NOMO-1 treated with DMSO at 0.1 percent for 48 hours (cell line): ENCODE measurements at regions not wholly inside any gene's neighbourhood (a gene's known extent, or its start where the extent isn't known, plus 50 kb on each side); places are given as distances from the start of the nearest gene placed in this dataset.
"Not testable (repeated sequence)": the region's sequence is repeated elsewhere in the genome, so short reads cannot be mapped to it uniquely, and the experiment has no call there.

ENCODE experiments used
- DNase-seq: peaks from one replicate; lab custom pipeline; 2025; ENCODE audit not compliant: unreplicated experiment; lab: John Stamatoyannopoulos, UW

- DNase-seq, result no peak
Measured at GRCh38 chr11:97905101-97905500, 1115.6 kb upstream of the CNTN5 start.

- no peak for DNase-seq
Measured at GRCh38 chr11:97905671-97906070, 1115.1 kb upstream of the CNTN5 start.

DNA sequence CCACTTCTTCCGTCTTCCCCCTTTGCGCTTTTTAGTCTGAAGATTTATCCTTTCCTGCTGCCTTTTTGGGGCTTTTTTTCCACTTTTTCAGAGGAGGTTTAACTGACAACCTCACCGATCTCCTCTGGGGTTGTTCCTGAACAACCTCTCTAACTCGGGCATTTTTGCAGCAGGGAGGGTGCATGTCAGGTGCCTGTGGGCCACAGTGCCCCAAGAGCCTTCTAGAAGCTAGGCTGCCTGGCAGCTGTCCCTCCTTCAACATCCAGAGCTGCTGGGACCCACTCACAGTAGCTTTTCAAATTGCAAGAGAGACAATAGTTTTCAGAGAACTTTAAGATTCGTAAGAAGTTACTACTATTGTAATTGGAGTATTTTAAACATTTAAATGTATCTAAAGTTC lies 1112.4 kb upstream of the CNTN5 start:
- DNase-seq, result no peak

GRCh38 chr11:97909614-97910399 lies 1110.9 kb upstream of the CNTN5 start:
- DNase-seq, result no peak

DNA sequence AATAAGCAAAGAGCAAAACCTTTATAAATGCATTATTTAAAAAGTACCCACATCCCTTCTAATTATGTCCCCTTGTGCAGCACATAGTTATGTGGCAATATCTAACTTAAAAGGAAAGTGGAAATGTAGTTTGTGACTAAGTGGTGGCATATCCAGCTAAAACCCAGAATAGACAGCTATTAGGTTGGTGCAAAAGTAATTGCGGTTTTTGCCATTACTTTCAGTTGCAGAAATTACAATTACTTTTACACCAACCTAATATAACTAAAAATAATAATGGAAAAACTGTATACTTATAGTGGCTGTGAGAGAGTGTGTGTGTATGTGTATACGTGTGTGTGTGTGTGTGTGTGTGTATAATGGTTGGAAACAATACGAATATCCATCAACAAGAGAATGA lies 1108.1 kb upstream of the CNTN5 start:
- DNase-seq, result no peak

- not testable (repeated sequence) for DNase-seq
Measured at GRCh38 chr11:97922933-97923332, 1097.8 kb upstream of the CNTN5 start.

DNA sequence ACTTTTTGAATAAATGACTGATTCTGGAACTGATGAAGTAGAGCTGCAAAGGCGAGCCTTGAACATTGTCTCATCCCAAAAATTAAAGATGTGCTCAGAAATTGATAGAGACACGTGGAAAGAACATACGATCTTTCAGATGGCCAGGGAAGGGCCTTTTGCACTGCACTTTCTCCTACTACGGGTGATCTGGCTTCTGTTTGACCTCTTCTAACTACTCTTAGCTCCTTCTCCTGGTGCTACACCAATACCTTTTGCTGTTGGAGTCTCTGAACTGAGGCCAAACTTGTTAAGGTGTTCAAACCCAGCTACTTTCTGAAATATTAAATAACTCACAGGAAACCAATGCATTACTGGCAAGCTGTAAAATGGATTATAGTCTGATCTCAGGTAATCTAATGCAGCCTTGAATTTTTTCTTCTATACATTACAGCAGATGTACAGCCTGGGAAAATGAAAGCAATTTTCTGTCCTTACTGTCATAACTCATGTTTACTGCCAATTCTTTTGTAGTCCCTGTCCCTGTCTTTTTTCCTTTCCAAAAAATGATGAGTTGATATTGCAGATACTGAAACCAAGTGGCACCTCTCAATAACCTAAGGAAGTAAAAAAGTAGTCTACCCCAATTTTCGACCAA lies 1086.1 kb upstream of the CNTN5 start:
- DNase-seq, result no peak

- DNase-seq, result no peak
Measured at GRCh38 chr11:97937501-97937900, 1083.2 kb upstream of the CNTN5 start.

DNA sequence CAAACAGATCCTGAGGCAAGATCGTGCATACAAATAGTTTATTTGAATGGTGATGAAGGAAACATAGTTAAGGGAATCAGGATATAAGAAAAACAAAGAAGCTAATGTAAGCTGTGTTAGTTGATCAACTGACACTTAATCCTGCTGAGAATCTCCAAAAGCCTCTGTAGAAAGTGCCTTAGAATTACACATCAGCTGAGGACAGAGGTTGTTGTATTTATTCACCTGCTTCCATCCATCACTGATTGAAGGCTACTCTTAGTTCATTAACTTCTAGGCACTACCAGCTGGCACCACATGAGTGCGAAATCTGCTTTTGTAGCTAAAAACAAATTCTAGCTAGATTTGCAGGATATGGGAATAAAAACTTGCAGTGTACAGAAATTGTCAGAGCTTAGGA lies 1082.0 kb upstream of the CNTN5 start:
- no peak for DNase-seq

DNA sequence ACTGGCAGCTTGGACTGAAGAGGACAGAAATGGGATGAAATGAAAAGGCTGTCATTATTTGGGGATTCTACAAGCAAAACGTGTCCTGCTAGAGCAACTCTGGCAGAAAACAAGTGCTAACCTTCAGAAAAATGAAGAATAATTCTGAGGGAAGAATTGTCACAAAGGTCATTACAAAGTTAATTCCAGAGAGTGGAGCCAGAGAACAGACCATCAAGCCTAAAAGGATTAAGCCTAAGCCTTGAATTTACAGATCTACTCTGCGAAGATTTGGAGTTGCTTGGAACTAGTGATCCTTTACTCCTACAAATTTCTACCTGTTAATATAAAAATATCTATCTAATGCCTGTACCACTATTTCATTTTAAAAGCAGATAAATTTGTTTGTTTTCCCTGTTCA lies 1077.3 kb upstream of the CNTN5 start:
- DNase-seq, result no peak

DNA sequence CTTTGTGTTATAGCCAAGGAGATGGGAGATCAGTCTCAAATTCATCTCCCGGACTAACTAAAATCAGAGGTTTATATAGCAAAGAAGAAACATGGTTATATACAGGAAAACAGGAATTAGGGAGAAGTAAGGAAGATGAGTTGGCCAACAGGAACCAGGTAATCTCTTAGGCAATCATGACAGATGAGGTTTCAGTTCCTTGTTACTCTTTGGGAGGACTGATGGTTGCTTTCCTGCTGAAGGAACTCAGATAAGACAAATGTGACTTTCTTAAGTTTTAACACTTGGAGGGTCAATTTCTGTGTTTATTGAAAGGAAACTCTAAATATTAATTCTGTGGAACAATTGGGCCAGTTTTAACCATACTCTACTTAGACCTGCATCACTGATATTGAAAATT lies 1072.0 kb upstream of the CNTN5 start:
- DNase-seq, result no peak

GRCh38 chr11:97955595-97955994 lies 1065.2 kb upstream of the CNTN5 start:
- DNase-seq, result no peak

GRCh38 chr11:97956904-97957303 lies 1063.8 kb upstream of the CNTN5 start:
- DNase-seq, result no peak

DNA sequence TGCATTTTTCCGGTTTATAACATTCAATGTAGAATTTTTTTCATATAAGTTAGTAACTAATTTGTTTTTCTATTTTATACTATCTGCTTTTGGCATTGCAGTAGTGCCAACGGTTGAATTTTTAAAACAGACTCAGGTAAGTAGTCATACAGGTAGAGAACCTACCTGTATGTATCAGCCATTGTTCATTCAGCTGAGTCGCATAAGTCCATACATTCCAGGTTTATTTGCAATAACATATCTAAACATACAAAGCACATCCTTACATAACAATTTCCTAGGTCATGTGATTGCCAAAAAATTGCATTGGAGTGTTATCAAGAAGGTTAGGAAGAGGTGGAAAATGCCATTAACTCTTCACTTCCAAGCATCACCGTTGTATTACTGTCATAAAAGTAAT lies 1059.3 kb upstream of the CNTN5 start:
- no peak for DNase-seq

GRCh38 chr11:97962758-97963157 lies 1058.0 kb upstream of the CNTN5 start:
- no peak for DNase-seq

- no peak for DNase-seq
Measured at GRCh38 chr11:97963528-97964331, 1057.0 kb upstream of the CNTN5 start.

DNA sequence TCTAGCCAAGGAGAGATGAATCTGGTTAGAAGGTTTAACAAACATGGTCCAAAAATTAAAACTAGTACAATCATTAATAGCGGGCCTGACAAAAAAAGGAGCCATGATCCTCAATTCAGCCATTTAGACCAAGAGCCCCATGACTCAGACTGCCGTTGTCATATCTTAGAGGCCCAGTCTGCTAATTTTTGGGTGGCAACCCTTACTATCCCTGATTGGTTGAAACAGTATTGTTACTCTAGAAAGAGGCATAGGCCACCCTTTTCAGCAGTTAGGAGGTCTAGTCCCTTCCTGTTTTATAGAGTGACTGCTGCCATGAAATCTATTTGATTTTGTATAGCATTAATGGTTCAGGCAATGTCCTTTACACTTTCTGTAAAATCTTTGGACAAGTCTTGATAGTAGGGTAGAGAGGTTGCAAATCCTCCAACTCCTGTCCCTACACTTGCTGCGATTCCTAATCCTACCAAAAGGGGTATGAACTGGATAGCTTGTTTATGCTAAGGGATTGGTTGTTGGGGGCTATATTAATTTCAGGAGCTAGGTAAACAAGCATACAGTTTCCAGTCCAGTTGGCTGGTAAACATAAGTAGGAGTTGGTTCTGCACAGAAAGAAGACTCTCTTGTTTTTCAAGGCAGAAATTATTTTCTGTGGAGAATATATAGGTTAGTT lies 1056.3 kb upstream of the CNTN5 start:
- no peak for DNase-seq

- no peak for DNase-seq
Measured at GRCh38 chr11:97965849-97966646, 1054.7 kb upstream of the CNTN5 start.

DNA sequence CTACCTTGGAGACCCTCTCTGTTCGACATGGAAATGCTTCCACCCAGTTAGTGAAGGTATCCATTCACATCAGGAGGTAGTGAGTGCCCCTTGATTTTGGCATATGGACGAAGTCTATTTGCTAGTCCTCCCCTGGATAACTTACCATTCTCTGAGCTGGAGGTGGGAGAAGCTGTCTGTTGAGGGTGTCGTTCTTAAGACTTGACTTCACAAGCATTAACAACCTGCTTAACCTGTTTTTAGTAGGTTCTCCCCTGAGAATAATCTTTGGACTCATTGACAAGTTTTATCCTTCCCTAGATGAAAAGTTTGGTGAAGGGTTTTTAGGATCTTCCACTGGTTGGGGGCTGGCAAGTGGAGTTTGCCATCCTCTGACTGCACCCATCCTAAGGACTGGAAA lies 1053.8 kb upstream of the CNTN5 start:
- no peak for DNase-seq

GRCh38 chr11:97968071-97968470 lies 1052.7 kb upstream of the CNTN5 start:
- no peak for DNase-seq

DNA sequence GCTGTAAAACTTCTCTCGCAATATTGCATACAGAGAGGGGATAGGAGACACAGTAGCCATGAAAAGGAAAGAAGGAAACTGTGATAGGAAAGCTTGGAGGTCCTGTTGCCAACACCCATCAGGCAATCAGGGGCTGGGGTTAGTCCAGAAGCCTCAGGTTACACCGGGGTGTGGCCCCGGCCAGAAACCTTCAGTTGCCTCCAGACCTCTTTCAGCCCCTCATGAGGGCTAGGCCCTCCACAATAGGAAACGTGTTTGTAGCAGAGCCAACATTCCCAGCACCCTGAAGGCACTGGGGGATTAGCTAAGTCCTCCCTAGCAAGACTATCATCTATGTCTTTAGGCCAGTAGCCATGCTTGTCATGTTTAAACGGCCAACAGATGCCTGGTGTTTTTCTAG lies 1048.0 kb upstream of the CNTN5 start:
- no peak for DNase-seq
